Ovary (tissue), 7 donors: ENCODE measurements at regions not wholly inside any gene's neighbourhood (a gene's known extent, or its start where the extent isn't known, plus 50 kb on each side); places are given as distances from the start of the nearest gene placed in this dataset.

Source experiments
- DNase-seq, 5 donors: peaks; one replicate each; pipeline ENCODE4 v3.0.0-alpha.2; 2019 to 2020
- H3K27ac ChIP-seq, 2 donors: fragments of 200-600 bp; one replicate each; pipeline versions ENCODE4 v1.5.1 to v1.8.0; 2019 to 2022
- H3K27me3 ChIP-seq: fragments of 200-600 bp; one replicate; pipeline ENCODE4 v1.8.0; 2022
- H3K36me3 ChIP-seq: fragments of 200-600 bp; sonication (generic); one replicate; pipeline ENCODE4 v1.5.1; 2019
- H3K4me1 ChIP-seq: one replicate; pipeline ENCODE4 v1.8.1; 2013; ENCODE audit warnings: mild to moderate bottlenecking, moderate library complexity; ENCODE audit not compliant: insufficient read depth
- H3K4me3 ChIP-seq: fragments of 200-600 bp; sonication (generic); one replicate; pipeline ENCODE4 v1.5.1; 2017
- H3K9me3 ChIP-seq, 2 donors: fragments of 200-600 bp in 1 of 2; sonication (generic) in 1 of 2; one replicate each; pipeline versions ENCODE4 v1.5.1 to v1.8.1; 2013 to 2019; ENCODE audit warnings: mild to moderate bottlenecking in 1 of 2, moderate library complexity in 1 of 2
- EP300 ChIP-seq: sonication (generic); formaldehyde crosslinking; IDR thresholded peaks from one replicate; pipeline ENCODE4 v1.6.1; 2017; ENCODE audit warnings: antibody characterized with exemption
- POLR2A ChIP-seq: fragments of 450-650 bp; IDR thresholded peaks from one replicate; pipeline ENCODE4 v1.6.1; 2017; ENCODE audit warnings: antibody characterized with exemption, mild to moderate bottlenecking, moderate library complexity
- WGBS, 3 donors: extraction: QIAGEN DNeasy Blood & Tissue Kit in 1 of 3; methylation state at CpG; one replicate each; pipeline versions ENCODE4 v1.1.5 to v1.1.7; 2013 to 2017; 5-methylcytosine and 5-hydroxymethylcytosine counted together
- intact Hi-C, 4 donors: fragments of 100-400 bp; cut with DNase I; formaldehyde crosslinking; loops; one replicate each; pipeline versions ENCODE4 v1.11.0 to v1.15.1; 2022 to 2023
- TF ChIP-seq, protein P1 (sequence below), 3 donors: fragments of 450-650 bp in 2 of 3; fragments of 200-600 bp in 1 of 3; IDR thresholded peaks; one replicate each; pipeline versions ENCODE4 v1.5.1 to v1.8.0; 2016 to 2022; ENCODE audit warnings: antibody characterized with exemption in 3 of 3, mild to moderate bottlenecking in 1 of 3
- donor health status: DM: no; HTN: no; CAD: no; lungs with moderate emphysema.
- donor health status: DM: no; HTN: no; CAD: no.
- donor health status: Bipolar disorder and iron deficiency.
- donor health status: DM: no; HTN: no; CAD: no.
- donor health status: DM: yes; HTN: yes; CAD: no.

DNA sequence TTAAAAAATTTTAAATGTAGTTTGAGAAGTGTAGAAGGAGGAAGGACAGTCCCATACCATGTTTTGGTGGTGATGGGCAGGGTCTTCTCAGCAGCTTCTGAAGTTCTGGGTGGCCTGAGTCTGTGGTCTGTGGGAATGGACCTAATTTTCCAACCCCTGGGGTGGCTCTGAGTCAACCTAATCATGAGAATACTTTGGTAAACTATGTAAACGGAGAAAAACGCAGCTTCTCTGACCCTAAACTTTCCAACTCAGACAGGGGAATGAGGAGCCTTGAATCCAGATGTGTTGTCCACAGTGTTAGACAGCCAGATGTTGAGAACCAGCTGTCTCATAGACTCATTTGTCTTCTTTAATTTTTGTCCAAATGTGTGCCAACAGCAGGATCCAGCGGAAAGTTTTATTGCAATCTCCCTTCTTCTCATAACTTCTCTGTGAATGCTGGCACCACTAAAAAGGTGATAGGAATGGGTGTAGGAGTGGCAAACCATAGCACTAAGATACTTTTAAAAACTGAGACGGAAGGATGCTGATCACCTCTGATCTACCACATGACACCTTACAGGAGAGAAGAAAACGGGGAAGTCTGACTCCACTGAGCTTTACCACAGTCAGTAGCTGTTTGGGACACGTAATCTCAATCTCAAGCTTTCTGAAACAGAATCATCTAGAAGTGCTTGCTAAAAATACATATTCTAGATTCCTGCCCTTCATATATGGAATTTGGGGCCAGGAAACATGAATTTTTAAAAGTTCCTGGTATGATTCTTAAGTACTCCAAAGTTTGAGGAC lies 90.5 kb upstream of the PHYHIPL start:
- TF ChIP-seq POLR2A (no peak), EP300 (no peak)
- TF ChIP-seq, protein P1, sequence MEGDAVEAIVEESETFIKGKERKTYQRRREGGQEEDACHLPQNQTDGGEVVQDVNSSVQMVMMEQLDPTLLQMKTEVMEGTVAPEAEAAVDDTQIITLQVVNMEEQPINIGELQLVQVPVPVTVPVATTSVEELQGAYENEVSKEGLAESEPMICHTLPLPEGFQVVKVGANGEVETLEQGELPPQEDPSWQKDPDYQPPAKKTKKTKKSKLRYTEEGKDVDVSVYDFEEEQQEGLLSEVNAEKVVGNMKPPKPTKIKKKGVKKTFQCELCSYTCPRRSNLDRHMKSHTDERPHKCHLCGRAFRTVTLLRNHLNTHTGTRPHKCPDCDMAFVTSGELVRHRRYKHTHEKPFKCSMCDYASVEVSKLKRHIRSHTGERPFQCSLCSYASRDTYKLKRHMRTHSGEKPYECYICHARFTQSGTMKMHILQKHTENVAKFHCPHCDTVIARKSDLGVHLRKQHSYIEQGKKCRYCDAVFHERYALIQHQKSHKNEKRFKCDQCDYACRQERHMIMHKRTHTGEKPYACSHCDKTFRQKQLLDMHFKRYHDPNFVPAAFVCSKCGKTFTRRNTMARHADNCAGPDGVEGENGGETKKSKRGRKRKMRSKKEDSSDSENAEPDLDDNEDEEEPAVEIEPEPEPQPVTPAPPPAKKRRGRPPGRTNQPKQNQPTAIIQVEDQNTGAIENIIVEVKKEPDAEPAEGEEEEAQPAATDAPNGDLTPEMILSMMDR (IDR thresholded peaks at IDR 0.05), result no peak
- peaks cover 11% of the 10 kb centered on the region for H3K4me1 ChIP-seq
- no peaks in the 10 kb centered on the region for H3K27me3 ChIP-seq
- no peaks in the 10 kb centered on the region for H3K9me3 ChIP-seq
- no peaks in the 10 kb centered on the region for H3K36me3 ChIP-seq
- no peak overlapping the region for H3K4me3 ChIP-seq
- DNase-seq, result no peak
- WGBS, 3 donors, result 32 to 36% (median 36%) methylated on average over 6 of the region's 6 CpGs
- no peak overlapping the region for H3K27ac ChIP-seq
- intact Hi-C loops, result loop anchor here in 1 of 4 donors (10.0 kb wide), 1 partner anchor 71 kb away; no protein-coding TSS in a partner anchor

DNA sequence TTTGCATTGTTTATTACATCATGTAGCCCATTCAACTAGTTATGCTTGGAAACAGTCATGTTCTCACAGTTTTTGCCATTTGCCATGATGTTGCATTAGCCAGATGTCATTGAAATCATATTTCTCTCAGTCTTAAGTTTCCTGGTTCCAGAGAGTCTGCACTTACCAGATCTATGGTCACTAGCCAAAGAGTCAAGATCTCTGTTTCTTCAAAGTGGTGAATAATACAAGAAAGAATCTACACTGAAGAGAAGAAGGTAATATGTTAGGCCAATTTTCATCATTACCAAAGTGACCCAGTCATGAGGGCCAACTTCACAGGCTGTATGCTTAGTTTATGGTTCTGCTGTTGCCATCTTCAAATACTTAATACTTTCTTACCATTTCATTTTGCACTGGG lies 89.0 kb upstream of the PHYHIPL start:
- intact Hi-C loops, result loop anchor here in 1 of 4 donors (10.0 kb wide), 1 partner anchor 73 kb away; no protein-coding TSS in a partner anchor
- no peak for DNase-seq
- Histone ChIP-seq H3K27me3 (no peaks in the 10 kb centered on the region), H3K27ac (no peak overlapping the region), H3K4me1 (peaks cover 3% of the 10 kb centered on the region), H3K9me3 (no peaks in the 10 kb centered on the region), H3K4me3 (no peak overlapping the region), H3K36me3 (no peaks in the 10 kb centered on the region)
- TF ChIP-seq, protein P1 (IDR thresholded peaks at IDR 0.05), result no peak
- TF ChIP-seq POLR2A (no peak), EP300 (no peak)

DNA sequence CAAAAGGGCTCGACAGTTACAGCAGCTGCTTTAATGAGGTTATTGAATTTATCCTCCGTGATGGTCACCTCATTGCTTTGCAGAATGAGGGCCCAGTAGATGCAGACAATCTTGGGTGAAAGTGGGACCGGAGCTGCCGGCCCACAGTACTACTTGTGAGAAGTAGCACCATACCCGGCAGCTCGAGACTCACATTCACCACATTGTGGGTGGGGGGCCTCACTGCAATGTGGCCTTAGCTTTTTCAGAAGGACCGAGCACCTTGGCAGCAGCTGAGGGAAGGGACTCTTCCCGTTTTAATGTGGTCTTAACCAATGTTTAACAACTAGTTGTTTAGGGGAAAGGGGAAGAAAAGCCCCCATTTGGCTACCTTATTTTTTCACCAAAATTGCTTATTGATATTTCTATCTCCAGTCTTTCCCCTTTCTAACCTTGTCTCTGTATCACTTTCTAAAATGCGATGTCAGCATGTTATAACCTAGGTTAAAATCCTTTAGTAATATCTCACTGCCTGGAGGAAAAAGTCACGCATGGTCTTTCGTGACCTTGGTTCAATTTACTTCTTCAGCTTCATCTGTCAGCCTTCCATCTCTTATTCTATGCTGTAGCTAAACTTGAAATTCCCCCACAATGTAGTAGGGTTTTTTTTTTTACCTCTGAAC lies 87.4 kb upstream of the PHYHIPL start:
- TF ChIP-seq, protein P1 (IDR thresholded peaks at IDR 0.05), result no peak
- TF ChIP-seq EP300, result no peak
- TF ChIP-seq POLR2A, result no peak
- DNase-seq, result no peak
- Histone ChIP-seq H3K36me3 (no peaks in the 10 kb centered on the region), H3K4me3 (no peak overlapping the region), H3K4me1 (peaks cover 3% of the 10 kb centered on the region), H3K27me3 (no peaks in the 10 kb centered on the region), H3K27ac (no peak overlapping the region), H3K9me3 (no peaks in the 10 kb centered on the region)
- 95 to 99% (median 96%) methylated on average over 10 to 11 of the region's 11 CpGs for WGBS, 3 donors
- intact Hi-C loops, result loop anchor here in 1 of 4 donors (10.0 kb wide), 1 partner anchor 74 kb away; no protein-coding TSS in a partner anchor

DNA sequence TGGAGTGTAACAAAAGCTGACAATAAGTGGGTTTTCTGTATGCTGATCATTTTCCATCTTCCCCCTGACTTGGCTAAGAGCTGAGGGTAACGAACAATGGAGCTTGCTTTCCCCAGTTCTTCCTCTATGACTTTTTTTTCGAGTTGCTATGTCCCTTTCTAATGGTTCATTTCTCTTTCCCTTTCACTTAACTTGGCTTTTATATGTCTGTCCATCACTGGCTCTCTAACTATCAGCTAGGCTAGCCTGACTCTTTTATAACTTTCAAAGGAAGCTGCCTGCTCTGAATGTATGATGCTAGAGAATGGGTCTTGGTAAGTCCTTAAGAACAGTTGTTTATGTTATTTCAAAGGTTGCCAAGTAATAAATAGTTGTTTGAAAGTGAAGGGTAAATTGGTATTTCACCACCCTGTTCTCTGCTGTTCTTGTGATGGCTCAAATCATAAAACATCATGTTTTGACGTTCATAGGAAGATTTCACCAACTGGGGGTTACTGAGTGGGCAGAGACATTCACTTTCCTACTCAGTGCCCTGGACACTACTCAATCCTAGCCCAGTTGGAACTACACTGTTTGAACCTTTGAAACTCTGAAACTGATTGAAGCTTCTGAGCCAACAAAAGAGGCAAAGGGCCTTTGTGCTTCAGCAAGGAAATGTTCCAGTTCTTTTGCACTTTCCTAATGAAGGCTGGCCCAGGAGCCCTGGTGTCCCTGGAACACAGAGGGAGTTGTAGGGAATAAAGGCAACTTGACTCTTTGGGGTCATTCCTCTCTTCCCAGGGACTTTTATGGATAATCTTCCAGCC lies 85.4 kb upstream of the PHYHIPL start:
- intact Hi-C loops, result no loop called here
- TF ChIP-seq EP300 (no peak), POLR2A (no peak)
- TF ChIP-seq, protein P1 (IDR thresholded peaks at IDR 0.05), result no peak
- 79 to 85% (median 84%) methylated on average over 3 of the region's 3 CpGs for WGBS, 3 donors

More for the DNA sequence above, 85.4 kb upstream of the PHYHIPL start:
- no peaks in the 10 kb centered on the region for H3K4me1 ChIP-seq
- no peaks in the 10 kb centered on the region for H3K9me3 ChIP-seq
- H3K27ac ChIP-seq, result no peak overlapping the region
- no peaks in the 10 kb centered on the region for H3K27me3 ChIP-seq
- no peak overlapping the region for H3K4me3 ChIP-seq
- no peak for DNase-seq
- H3K36me3 ChIP-seq, result no peaks in the 10 kb centered on the region
